IPS DF 6.9 (cell line): ENCODE measurements at regions not wholly inside any gene's neighbourhood (a gene's known extent, or its start where the extent isn't known, plus 50 kb on each side); places are given as distances from the start of the nearest gene placed in this dataset.
"Not testable (repeated sequence)": the region's sequence is repeated elsewhere in the genome, so short reads cannot be mapped to it uniquely, and the experiment has no call there.

Experiments
- DNase-seq: peaks from one replicate; pipeline ENCODE4 v3.0.0-alpha.2; 2013; ENCODE audit warnings: low read depth, low spot score
- H3K27ac ChIP-seq: one replicate; pipeline ENCODE4 v1.5.1; 2013; ENCODE audit warnings: low read length, control low read depth
- H3K27me3 ChIP-seq: 2 replicates; pipeline ENCODE4 v1.6.1; 2013; ENCODE audit warnings: mild to moderate bottlenecking, low read length; ENCODE audit not compliant: control insufficient read depth, insufficient read depth
- H3K36me3 ChIP-seq: 2 replicates; pipeline ENCODE4 v1.6.1; 2013; ENCODE audit warnings: low read length; ENCODE audit not compliant: control insufficient read depth, insufficient read depth
- H3K4me1 ChIP-seq: 2 replicates; pipeline ENCODE4 v1.6.1; 2013; ENCODE audit warnings: low read length; ENCODE audit not compliant: control insufficient read depth, insufficient read depth
- H3K4me3 ChIP-seq: 2 replicates; pipeline ENCODE4 v1.5.1; 2013; ENCODE audit warnings: mild to moderate bottlenecking, low read length
- H3K9me3 ChIP-seq: 2 replicates; pipeline ENCODE4 v1.6.1; 2013; ENCODE audit warnings: low read length, inconsistent platforms; ENCODE audit not compliant: control insufficient read depth, insufficient read depth
- WGBS: extraction: QIAGEN DNeasy Blood & Tissue Kit; methylation state at CpG from one replicate; pipeline ENCODE4 v1.1.7; 2013; ENCODE audit warnings: mixed read lengths, missing lambda C conversion rate; ENCODE audit not compliant: insufficient read length, insufficient coverage; 5-methylcytosine and 5-hydroxymethylcytosine counted together

- Histone ChIP-seq H3K4me1 (no peaks in the 10 kb centered on the region), H3K27ac (no peak overlapping the region), H3K4me3 (no peak overlapping the region), H3K36me3 (no peaks in the 10 kb centered on the region), H3K27me3 (no peaks in the 10 kb centered on the region), H3K9me3 (no peaks in the 10 kb centered on the region)
- WGBS: no CpG with 5 or more reads among the region's 10 CpGs
- DNase-seq: no peak
Observed at GRCh38 chr2:221896505-221897151, 324.5 kb upstream of the EPHA4 start.

GRCh38 chr2:221895366-221896121 lies 323.4 kb upstream of the EPHA4 start:
- no peak for DNase-seq
- Histone ChIP-seq H3K27me3 (no peaks in the 10 kb centered on the region), H3K36me3 (no peaks in the 10 kb centered on the region), H3K4me1 (no peaks in the 10 kb centered on the region), H3K27ac (no peak overlapping the region), H3K9me3 (no peaks in the 10 kb centered on the region), H3K4me3 (no peak overlapping the region)
- no CpG with 5 or more reads among the region's 10 CpGs for WGBS

DNA sequence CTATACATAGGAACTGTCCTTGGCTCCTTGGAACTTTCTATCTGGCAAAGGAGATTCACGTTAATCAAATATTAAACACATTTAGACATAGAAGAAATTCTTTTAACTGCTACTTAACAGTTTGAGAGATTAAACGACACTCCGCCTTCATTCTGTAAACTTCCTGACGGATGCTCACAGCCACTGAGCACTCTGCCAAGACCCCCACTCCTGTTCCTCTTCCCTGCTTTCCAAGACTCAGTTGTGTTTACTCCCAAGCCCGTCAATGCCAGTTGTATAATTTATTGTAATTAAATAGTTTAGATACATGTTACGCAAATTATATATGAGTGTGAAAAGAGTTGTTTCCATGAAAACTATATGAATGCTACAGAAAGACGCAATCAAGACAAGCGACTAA lies 321.4 kb upstream of the EPHA4 start:
- Histone ChIP-seq H3K27ac (no peak overlapping the region), H3K4me3 (no peak overlapping the region), H3K27me3 (no peaks in the 10 kb centered on the region), H3K4me1 (no peaks in the 10 kb centered on the region), H3K36me3 (no peaks in the 10 kb centered on the region), H3K9me3 (no peaks in the 10 kb centered on the region)
- 100% methylated on average over 1 of the region's 8 CpGs for WGBS
- DNase-seq: no peak

GRCh38 chr2:221892006-221892405 lies 319.9 kb upstream of the EPHA4 start:
- H3K36me3 ChIP-seq, H3K9me3 ChIP-seq, H3K27me3 ChIP-seq, DNase-seq, H3K4me3 ChIP-seq, H3K27ac ChIP-seq, H3K4me1 ChIP-seq: not testable (repeated sequence)
- WGBS: no CpG with 5 or more reads among the region's 31 CpGs

GRCh38 chr2:221883976-221884375 lies 311.9 kb upstream of the EPHA4 start:
- Histone ChIP-seq H3K4me3 (no peak overlapping the region), H3K9me3 (no peaks in the 10 kb centered on the region), H3K36me3 (no peaks in the 10 kb centered on the region), H3K27me3 (no peaks in the 10 kb centered on the region), H3K27ac (no peak overlapping the region), H3K4me1 (no peaks in the 10 kb centered on the region)
- DNase-seq: no peak
- no CpG with 5 or more reads among the region's 4 CpGs for WGBS

- Histone ChIP-seq H3K36me3 (no peaks in the 10 kb centered on the region), H3K4me3 (no peak overlapping the region), H3K4me1 (no peaks in the 10 kb centered on the region), H3K27ac (no peak overlapping the region), H3K27me3 (no peaks in the 10 kb centered on the region), H3K9me3 (no peaks in the 10 kb centered on the region)
- DNase-seq: no peak
Observed at GRCh38 chr2:221876016-221876415, 303.9 kb upstream of the EPHA4 start.

GRCh38 chr2:221874444-221874843 lies 302.3 kb upstream of the EPHA4 start:
- no peak for DNase-seq
- Histone ChIP-seq H3K27ac (no peak overlapping the region), H3K27me3 (no peaks in the 10 kb centered on the region), H3K9me3 (no peaks in the 10 kb centered on the region), H3K36me3 (no peaks in the 10 kb centered on the region), H3K4me3 (no peak overlapping the region), H3K4me1 (no peaks in the 10 kb centered on the region)
- WGBS: no CpG with 5 or more reads among the region's 2 CpGs

- H3K27ac ChIP-seq: no peak overlapping the region
- H3K9me3 ChIP-seq: no peaks in the 10 kb centered on the region
- H3K27me3 ChIP-seq: no peaks in the 10 kb centered on the region
- no peak for DNase-seq
- H3K4me1 ChIP-seq: no peaks in the 10 kb centered on the region
- no peak overlapping the region for H3K4me3 ChIP-seq
- no peaks in the 10 kb centered on the region for H3K36me3 ChIP-seq
- no CpG with 5 or more reads among the region's 2 CpGs for WGBS
Observed at GRCh38 chr2:221857719-221858118, 285.6 kb upstream of the EPHA4 start.

- WGBS: no CpG with 5 or more reads among the region's 1 CpG
Observed at GRCh38 chr2:221853297-221853696, 281.2 kb upstream of the EPHA4 start.

GRCh38 chr2:221851531-221852045 lies 279.5 kb upstream of the EPHA4 start:
- no peaks in the 10 kb centered on the region for H3K4me1 ChIP-seq
- H3K4me3 ChIP-seq: no peak overlapping the region
- no CpG with 5 or more reads among the region's 2 CpGs for WGBS
- H3K36me3 ChIP-seq: no peaks in the 10 kb centered on the region
- H3K9me3 ChIP-seq: no peaks in the 10 kb centered on the region
- no peak overlapping the region for H3K27ac ChIP-seq
- no peaks in the 10 kb centered on the region for H3K27me3 ChIP-seq
- no peak for DNase-seq

More at GRCh38 chr2:221853297-221853696, 281.2 kb upstream of the EPHA4 start:
- Histone ChIP-seq H3K4me3 (no peak overlapping the region), H3K27ac (no peak overlapping the region), H3K36me3 (no peaks in the 10 kb centered on the region), H3K4me1 (no peaks in the 10 kb centered on the region), H3K9me3 (no peaks in the 10 kb centered on the region), H3K27me3 (no peaks in the 10 kb centered on the region)
- no peak for DNase-seq

GRCh38 chr2:221850076-221850475 lies 278.0 kb upstream of the EPHA4 start:
- no peaks in the 10 kb centered on the region for H3K9me3 ChIP-seq
- no peak overlapping the region for H3K4me3 ChIP-seq
- WGBS: no CpG with 5 or more reads among the region's 3 CpGs
- no peaks in the 10 kb centered on the region for H3K36me3 ChIP-seq
- H3K27me3 ChIP-seq: no peaks in the 10 kb centered on the region
- H3K4me1 ChIP-seq: no peaks in the 10 kb centered on the region
- no peak for DNase-seq
- no peak overlapping the region for H3K27ac ChIP-seq
